NB4 (cell line): ENCODE measurements at regions not wholly inside any gene's neighbourhood (a gene's known extent, or its start where the extent isn't known, plus 50 kb on each side); places are given as distances from the start of the nearest gene placed in this dataset.

Experiments
- POLR2A ChIP-seq: IDR thresholded peaks from 2 replicates; pipeline ENCODE4 v1.6.1; 2011; ENCODE audit warnings: mild to moderate bottlenecking; ENCODE audit not compliant: insufficient read length; ENCODE audit errors: extremely low read depth
- TF ChIP-seq, protein P1 (sequence below): IDR thresholded peaks from one replicate; pipeline ENCODE4 v1.5.1; 2012; ENCODE audit warnings: low read depth, low read length
- TF ChIP-seq, protein P2 (sequence below): IDR thresholded peaks from 2 replicates; pipeline ENCODE4 v1.6.1; 2011; ENCODE audit warnings: low read depth, low read length

DNA sequence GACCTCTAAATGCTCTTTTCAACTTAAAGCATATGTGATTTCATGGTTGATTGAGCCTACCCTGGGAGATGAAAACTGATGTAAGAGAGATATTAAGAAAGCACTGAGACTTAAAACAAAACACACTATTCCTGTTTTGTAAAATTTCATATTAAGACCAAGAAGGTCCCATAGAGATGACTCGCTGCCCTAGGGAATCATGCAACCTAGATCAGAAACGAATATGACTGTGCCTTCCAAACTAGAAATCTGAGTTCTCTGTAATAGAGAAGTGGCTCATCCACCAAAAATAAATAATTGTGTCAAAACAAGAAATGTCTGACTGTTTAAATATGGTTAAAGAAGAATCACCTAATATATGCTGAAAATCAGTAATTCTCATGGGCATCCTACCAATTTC lies 776.8 kb upstream of the SOX11 start:
- TF ChIP-seq, protein P1, sequence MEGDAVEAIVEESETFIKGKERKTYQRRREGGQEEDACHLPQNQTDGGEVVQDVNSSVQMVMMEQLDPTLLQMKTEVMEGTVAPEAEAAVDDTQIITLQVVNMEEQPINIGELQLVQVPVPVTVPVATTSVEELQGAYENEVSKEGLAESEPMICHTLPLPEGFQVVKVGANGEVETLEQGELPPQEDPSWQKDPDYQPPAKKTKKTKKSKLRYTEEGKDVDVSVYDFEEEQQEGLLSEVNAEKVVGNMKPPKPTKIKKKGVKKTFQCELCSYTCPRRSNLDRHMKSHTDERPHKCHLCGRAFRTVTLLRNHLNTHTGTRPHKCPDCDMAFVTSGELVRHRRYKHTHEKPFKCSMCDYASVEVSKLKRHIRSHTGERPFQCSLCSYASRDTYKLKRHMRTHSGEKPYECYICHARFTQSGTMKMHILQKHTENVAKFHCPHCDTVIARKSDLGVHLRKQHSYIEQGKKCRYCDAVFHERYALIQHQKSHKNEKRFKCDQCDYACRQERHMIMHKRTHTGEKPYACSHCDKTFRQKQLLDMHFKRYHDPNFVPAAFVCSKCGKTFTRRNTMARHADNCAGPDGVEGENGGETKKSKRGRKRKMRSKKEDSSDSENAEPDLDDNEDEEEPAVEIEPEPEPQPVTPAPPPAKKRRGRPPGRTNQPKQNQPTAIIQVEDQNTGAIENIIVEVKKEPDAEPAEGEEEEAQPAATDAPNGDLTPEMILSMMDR: no peak
- TF ChIP-seq POLR2A: no peak
- TF ChIP-seq, protein P2, sequence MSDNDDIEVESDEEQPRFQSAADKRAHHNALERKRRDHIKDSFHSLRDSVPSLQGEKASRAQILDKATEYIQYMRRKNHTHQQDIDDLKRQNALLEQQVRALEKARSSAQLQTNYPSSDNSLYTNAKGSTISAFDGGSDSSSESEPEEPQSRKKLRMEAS: no peak
